ENCODE measurements at regions not wholly inside any gene's neighbourhood (a gene's known extent, or its start where the extent isn't known, plus 50 kb on each side); places are given as distances from the start of the nearest gene placed in this dataset.
A peak's percentile ranks its signal among the peaks of the same experiment; 100 is the strongest.
"Not testable (repeated sequence)": the region's sequence is repeated elsewhere in the genome, so short reads cannot be mapped to it uniquely, and the experiment has no call there.

GRCh38 chr3:95319921-95320494 lies 1257.1 kb downstream of the NSUN3 start:
- DNase-seq: no peak

GRCh38 chr3:95327478-95327877 lies 1264.6 kb downstream of the NSUN3 start:
- no peak for DNase-seq

- no peak for DNase-seq
These were observed 1271.0 kb downstream of the NSUN3 start for GRCh38 chr3:95333826-95334225.

- DNase-seq: no peak
These were observed 1271.6 kb downstream of the NSUN3 start for GRCh38 chr3:95334461-95334860.

DNA sequence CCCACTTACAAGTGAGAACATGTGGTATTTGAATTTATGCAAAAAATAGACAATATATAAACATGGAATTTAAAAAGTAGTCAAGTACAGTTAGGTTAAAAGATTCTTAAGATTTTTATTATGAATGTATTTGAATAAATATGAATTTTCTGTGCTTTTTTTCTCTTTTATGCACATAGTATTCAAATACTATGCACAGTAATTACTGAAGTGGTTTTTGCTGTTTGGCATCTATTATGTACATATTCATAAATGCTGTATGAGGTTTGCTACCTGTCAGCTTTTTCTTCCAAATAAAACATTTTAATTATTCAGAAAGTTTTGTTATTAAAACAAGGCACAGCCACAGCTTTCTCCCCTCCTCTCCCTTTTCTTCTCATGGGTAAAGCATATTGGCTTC lies 1272.7 kb downstream of the NSUN3 start:
- no peak for DNase-seq

DNA sequence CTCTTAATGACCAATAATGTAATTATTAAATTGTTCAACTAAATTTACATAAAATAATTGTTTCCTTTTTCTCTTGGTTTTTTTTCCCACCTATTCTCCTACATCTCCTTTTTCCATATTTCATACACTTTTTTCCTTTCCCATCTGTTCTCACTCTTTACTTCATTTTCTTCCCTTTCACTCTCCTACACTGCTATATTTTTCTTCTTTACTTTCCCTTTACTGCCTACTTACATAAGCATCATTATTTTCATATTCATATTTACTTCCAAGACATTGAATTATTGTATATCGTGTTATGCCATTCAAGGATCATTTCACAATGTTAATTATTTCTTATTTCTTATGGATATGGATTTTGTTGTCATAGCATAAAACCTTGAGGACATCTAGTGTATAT lies 1275.6 kb downstream of the NSUN3 start:
- DNase-seq: no peak

DNA sequence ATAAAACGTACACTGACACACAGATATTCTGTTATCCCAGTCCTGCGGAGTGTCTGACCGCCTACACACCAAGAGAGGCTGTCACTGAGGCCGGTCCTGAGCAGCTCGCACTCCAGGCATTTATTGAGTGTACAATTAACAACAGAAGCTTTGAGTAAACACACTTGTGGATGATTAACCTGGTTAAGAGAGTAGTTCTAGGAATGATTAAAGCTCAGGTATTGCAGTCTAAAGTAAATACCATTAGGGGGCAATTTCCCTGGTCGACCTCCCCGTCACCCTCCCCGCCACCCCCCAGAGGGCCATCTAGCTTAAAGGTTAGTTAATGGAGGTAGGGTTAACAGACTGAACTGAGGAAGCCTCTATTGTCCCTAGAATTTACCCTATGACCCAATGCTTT lies 1278.5 kb downstream of the NSUN3 start:
- peak; percentile 8 for DNase-seq

DNA sequence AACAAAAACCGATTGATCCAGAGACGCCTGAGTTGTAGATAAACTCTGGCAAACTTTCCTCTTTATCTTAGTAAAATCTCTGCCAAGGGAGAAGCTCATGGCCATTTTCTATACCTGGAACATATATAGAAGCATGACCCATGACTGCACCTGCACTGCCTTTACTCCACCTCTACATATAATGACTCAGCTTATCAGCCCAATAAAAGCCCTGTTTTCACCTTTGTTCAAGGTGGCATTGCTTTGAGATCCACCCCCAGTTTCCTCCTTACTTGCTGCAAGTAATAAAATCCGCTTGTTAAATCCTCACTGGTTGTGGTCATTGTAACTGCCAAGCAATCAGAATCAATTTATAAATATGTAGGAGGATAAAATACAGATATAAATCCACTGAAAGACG lies 1280.4 kb downstream of the NSUN3 start:
- DNase-seq: no peak

- no peak for DNase-seq
These were observed 1280.9 kb downstream of the NSUN3 start for GRCh38 chr3:95343767-95344166.

- DNase-seq: not testable (repeated sequence)
These were observed 1285.1 kb downstream of the NSUN3 start for GRCh38 chr3:95347936-95348335.

GRCh38 chr3:95348879-95349278 lies 1286.0 kb downstream of the NSUN3 start:
- no peak for DNase-seq

GRCh38 chr3:95350049-95350448 lies 1287.2 kb downstream of the NSUN3 start:
- no peak for DNase-seq

DNA sequence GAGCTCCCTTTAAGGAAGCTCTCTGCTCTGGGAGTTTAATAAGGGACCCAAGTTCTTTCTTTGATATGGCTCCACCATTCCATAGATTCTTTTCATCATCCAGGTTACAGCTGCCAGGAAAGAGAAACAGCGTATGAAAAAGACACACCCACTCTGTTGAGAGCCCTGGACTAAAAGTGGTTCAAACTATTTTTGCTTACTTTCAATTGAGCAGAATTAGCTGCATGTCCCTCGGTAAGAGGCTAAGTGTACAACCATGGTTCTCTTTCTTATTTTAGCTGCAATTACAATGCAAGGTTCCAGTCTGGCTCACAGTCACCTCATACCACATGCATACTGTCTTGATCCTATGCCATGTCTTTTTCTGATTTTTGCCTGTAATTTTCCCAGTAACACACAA lies 1288.3 kb downstream of the NSUN3 start:
- no peak for DNase-seq

- no peak for DNase-seq
These were observed 1289.6 kb downstream of the NSUN3 start for GRCh38 chr3:95352471-95352870.

DNA sequence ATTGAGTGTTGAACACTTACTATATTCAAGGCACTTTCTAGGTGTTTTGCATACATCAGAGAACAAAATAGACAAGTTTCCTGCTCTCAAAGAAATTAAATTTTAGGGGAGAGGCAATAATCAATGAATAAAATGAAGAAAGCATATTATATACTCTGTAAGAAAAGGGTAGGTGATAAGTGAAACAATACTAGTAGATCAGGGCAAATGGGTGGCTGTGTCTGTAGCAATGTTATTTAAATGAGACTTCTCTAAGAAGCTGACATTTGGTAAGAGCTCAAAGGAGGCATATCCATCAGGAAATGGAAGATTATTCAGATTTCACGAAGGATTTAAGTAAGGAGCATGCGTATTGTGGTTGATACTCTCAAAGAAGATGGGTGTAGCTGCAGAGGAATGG lies 1291.6 kb downstream of the NSUN3 start:
- no peak for DNase-seq

- no peak for DNase-seq
These were observed 1294.1 kb downstream of the NSUN3 start for GRCh38 chr3:95356764-95357501.

- no peak for DNase-seq
These were observed 1324.6 kb downstream of the NSUN3 start for GRCh38 chr3:95387242-95388021.

DNA sequence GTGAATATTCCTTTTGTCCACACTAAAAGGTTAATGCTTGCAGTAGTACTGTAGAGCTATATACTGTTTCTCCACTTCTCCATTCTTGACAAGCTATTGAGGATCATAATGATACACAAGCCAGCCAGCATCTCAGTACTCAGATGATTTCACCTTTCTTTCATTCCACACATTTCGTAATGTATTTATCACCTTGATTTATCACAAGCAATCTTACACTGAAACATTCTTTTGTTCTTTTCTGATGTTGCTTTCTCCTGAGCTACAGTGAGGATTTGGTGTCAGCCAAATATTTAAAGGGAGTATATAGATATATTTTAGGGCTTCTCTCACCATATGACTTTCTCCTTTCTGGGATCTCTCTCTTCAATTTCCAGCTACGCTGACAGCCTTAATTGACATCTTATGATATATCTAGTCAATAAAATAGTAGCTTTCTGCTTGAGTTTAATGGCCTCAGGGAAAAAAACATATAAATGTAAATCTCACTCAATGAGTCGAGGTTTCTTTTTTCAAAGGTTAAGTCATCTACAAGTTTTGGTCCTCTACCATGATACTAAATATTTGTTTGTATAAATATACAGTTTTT lies 1327.0 kb downstream of the NSUN3 start:
- DNase-seq: no peak

DNA sequence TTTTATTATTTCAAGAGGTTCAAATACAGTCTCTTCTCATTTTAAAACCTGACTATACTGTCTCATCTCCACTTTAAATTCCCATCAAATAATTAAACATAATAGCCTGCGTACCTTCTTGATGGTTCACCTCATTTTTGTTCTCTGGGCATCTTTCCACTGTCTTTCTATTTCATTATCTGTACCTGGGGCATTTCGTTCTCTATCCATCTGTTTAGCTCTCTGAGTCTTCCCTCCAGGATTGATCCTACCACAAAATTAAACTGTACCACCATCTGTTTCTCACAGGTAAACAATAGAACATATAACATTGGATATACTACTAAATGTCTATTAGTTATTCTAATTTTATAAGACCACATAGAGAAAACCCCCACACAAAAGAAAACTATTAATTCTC lies 1331.4 kb downstream of the NSUN3 start:
- no peak for DNase-seq

GRCh38 chr3:95399585-95399984 lies 1336.7 kb downstream of the NSUN3 start:
- no peak for DNase-seq

GRCh38 chr3:95401693-95402092 lies 1338.8 kb downstream of the NSUN3 start:
- no peak for DNase-seq

DNA sequence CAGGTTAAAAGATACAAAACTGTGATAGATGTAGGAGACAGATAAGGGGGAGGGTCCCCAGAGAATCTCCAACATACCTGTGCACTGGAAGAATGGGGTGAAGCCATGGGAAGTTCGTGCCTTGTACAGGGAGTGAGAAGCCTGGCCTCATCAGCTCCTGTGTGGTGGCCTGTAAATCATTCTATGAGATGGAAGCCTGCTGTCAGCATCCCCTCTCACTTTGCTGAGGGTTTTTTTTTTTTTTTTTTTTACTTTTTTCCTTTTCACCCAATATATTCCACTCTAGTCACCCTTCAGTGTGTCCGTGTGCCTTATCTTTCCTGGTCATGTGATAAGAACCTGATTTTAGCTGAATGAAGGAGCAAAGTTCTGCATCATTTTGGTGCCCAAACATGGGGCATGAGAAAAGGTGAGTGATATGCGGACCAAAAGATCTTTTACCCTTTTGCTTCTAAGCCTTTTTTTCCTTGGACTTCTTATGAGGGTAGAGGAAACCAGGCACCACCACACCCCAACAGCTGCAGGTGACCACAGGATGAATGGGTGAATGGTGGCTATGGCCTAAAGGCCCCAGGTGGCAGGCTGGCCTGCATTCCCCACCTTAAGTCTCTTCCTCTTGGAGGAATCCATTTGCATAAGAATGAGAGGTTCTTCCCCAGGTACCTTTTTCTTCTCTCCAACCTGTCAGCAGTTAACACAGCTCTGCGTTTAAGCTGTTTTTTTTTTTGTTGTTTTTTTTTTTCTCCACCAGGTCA lies 1345.0 kb downstream of the NSUN3 start:
- no peak for DNase-seq

DNA sequence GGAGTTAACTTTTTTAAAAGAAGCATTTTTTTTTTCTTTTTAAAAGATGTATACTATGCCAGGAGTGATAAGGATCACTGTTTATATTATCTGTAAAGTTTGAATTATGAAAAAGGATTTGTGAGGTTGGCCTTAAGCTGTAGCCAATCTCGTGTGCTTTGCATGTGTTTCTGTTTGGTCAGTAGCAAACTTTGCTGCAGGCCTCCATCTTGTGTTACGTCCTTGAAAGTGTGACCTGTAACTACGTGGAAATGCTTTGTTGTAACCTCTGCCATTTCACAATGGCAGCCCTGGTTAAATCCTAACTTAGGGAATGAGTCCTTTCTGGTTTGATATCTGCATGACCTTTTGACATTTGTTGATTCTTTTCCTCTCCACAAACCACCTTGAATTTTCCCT lies 1345.6 kb downstream of the NSUN3 start:
- no peak for DNase-seq
